ENCODE measurements at regions not wholly inside any gene's neighbourhood (a gene's known extent, or its start where the extent isn't known, plus 50 kb on each side); places are given as distances from the start of the nearest gene placed in this dataset.
"Not testable (repeated sequence)": the region's sequence is repeated elsewhere in the genome, so short reads cannot be mapped to it uniquely, and the experiment has no call there.

- Histone ChIP-seq H3K9me3 (ENCODE audit: control insufficient read depth, low read depth, low read length) (no peaks in the 10 kb centered on the region), H3K36me3 (ENCODE audit: control insufficient read depth in 2 of 2, extremely low read depth in 1 of 2, insufficient read depth in 2 of 2, low read length in 2 of 2) (no peaks in the 10 kb centered on the region), H3K27me3 (ENCODE audit: control insufficient read depth, extremely low read depth, insufficient read depth, low read length) (no peaks in the 10 kb centered on the region), H3K9me1 (ENCODE audit: control insufficient read depth, extremely low read depth, insufficient read depth, low read length) (no peaks in the 10 kb centered on the region), H3K27ac (ENCODE audit: control insufficient read depth, insufficient read depth, low read length) (no peak overlapping the region), H3K4me1 (ENCODE audit: control insufficient read depth, extremely low read depth, insufficient read depth, low read length) (peaks cover 3% of the 10 kb centered on the region), H3K4me2 (ENCODE audit: control insufficient read depth, extremely low read depth, insufficient read depth, low read depth, low read length) (no peak overlapping the region), H4K20me1 (ENCODE audit: control insufficient read depth, extremely low read depth, insufficient read depth, low read length) (no peaks in the 10 kb centered on the region), H3K79me2 (ENCODE audit: control insufficient read depth, insufficient read depth, low read length) (no peaks in the 10 kb centered on the region), H2AFZ (ENCODE audit: control insufficient read depth, low read length) (no peak overlapping the region), H3K4me3 (ENCODE audit: control insufficient read depth in 2 of 3, extremely low read depth in 1 of 3, insufficient read depth in 2 of 3, low read depth in 1 of 3, low read length in 3 of 3) (no peak overlapping the region), H3K9ac (ENCODE audit: control insufficient read depth, extremely low read depth, insufficient read depth, low read length) (no peak overlapping the region)
- dilution Hi-C loops (cut with MboI; ENCODE audit: extremely low pct_ligation_motif_present, low sequenced_read_pairs), result no loop called here
- TF ChIP-seq EZH2 (IDR thresholded peaks at IDR 0.05; ENCODE audit: low read length) (no peak), CTCF (optimal IDR thresholded peaks at IDR 0.05 in 1 of 3, IDR thresholded peaks at IDR 0.05 in 1 of 3, conservative IDR thresholded peaks at IDR 0.05 in 1 of 3; ENCODE audit: extremely low read depth in 1 of 3, insufficient read depth in 2 of 3, low read length in 3 of 3) (no peak)
- DNase-seq (ENCODE audit: low read depth, low spot score) (no peak), FAIRE-seq (no peak)
These were observed 298.0 kb upstream of the CTNNB1 start for GRCh38 chr3:40901298-40901697.

- Histone ChIP-seq H3K79me2 (ENCODE audit: control insufficient read depth, insufficient read depth, low read length) (no peaks in the 10 kb centered on the region), H3K9me3 (ENCODE audit: control insufficient read depth, low read depth, low read length) (no peaks in the 10 kb centered on the region), H3K4me1 (ENCODE audit: control insufficient read depth, extremely low read depth, insufficient read depth, low read length) (peaks cover 3% of the 10 kb centered on the region), H3K36me3 (ENCODE audit: control insufficient read depth in 2 of 2, extremely low read depth in 1 of 2, insufficient read depth in 2 of 2, low read length in 2 of 2) (no peaks in the 10 kb centered on the region), H3K4me2 (ENCODE audit: control insufficient read depth, extremely low read depth, insufficient read depth, low read depth, low read length) (no peak overlapping the region), H3K4me3 (ENCODE audit: control insufficient read depth in 2 of 3, extremely low read depth in 1 of 3, insufficient read depth in 2 of 3, low read depth in 1 of 3, low read length in 3 of 3) (no peak overlapping the region), H3K9me1 (ENCODE audit: control insufficient read depth, extremely low read depth, insufficient read depth, low read length) (no peaks in the 10 kb centered on the region), H3K9ac (ENCODE audit: control insufficient read depth, extremely low read depth, insufficient read depth, low read length) (no peak overlapping the region), H2AFZ (ENCODE audit: control insufficient read depth, low read length) (no peak overlapping the region), H3K27ac (ENCODE audit: control insufficient read depth, insufficient read depth, low read length) (no peak overlapping the region), H3K27me3 (ENCODE audit: control insufficient read depth, extremely low read depth, insufficient read depth, low read length) (no peaks in the 10 kb centered on the region), H4K20me1 (ENCODE audit: control insufficient read depth, extremely low read depth, insufficient read depth, low read length) (no peaks in the 10 kb centered on the region)
- no peak for DNase-seq (ENCODE audit: low read depth, low spot score)
- FAIRE-seq, result no peak
- dilution Hi-C loops (cut with MboI; ENCODE audit: extremely low pct_ligation_motif_present, low sequenced_read_pairs), result no loop called here
- TF ChIP-seq CTCF (optimal IDR thresholded peaks at IDR 0.05 in 1 of 3, IDR thresholded peaks at IDR 0.05 in 1 of 3, conservative IDR thresholded peaks at IDR 0.05 in 1 of 3; ENCODE audit: extremely low read depth in 1 of 3, insufficient read depth in 2 of 3, low read length in 3 of 3), result no peak
- TF ChIP-seq EZH2 (IDR thresholded peaks at IDR 0.05; ENCODE audit: low read length), result no peak
These were observed 297.5 kb upstream of the CTNNB1 start for GRCh38 chr3:40901796-40902195.

GRCh38 chr3:40907907-40908465 lies 291.3 kb upstream of the CTNNB1 start:
- H3K79me2 ChIP-seq (ENCODE audit: control insufficient read depth, insufficient read depth, low read length); H3K36me3 ChIP-seq (ENCODE audit: control insufficient read depth in 2 of 2, extremely low read depth in 1 of 2, insufficient read depth in 2 of 2, low read length in 2 of 2); H3K9ac ChIP-seq (ENCODE audit: control insufficient read depth, extremely low read depth, insufficient read depth, low read length); dilution Hi-C loops (cut with MboI; ENCODE audit: extremely low pct_ligation_motif_present, low sequenced_read_pairs); H3K4me3 ChIP-seq (ENCODE audit: control insufficient read depth in 2 of 3, extremely low read depth in 1 of 3, insufficient read depth in 2 of 3, low read depth in 1 of 3, low read length in 3 of 3); H3K4me1 ChIP-seq (ENCODE audit: control insufficient read depth, extremely low read depth, insufficient read depth, low read length); H3K4me2 ChIP-seq (ENCODE audit: control insufficient read depth, extremely low read depth, insufficient read depth, low read depth, low read length); H4K20me1 ChIP-seq (ENCODE audit: control insufficient read depth, extremely low read depth, insufficient read depth, low read length); H3K27ac ChIP-seq (ENCODE audit: control insufficient read depth, insufficient read depth, low read length); FAIRE-seq; H2AFZ ChIP-seq (ENCODE audit: control insufficient read depth, low read length); H3K9me3 ChIP-seq (ENCODE audit: control insufficient read depth, low read depth, low read length); H3K9me1 ChIP-seq (ENCODE audit: control insufficient read depth, extremely low read depth, insufficient read depth, low read length); DNase-seq (ENCODE audit: low read depth, low spot score); H3K27me3 ChIP-seq (ENCODE audit: control insufficient read depth, extremely low read depth, insufficient read depth, low read length): not testable (repeated sequence)

All from keratinocyte (primary cell).